Keratinocyte (primary cell): ENCODE measurements at regions not wholly inside any gene's neighbourhood (a gene's known extent, or its start where the extent isn't known, plus 50 kb on each side); places are given as distances from the start of the nearest gene placed in this dataset.

Source experiments
- DNase-seq: peaks from one replicate; pipeline ENCODE4 v3.0.0-alpha.2; 2011; ENCODE audit warnings: low read depth, missing footprints, low spot score
- FAIRE-seq: peaks from 2 replicates; lab custom pipeline; 2011; peaks lifted over from hg19 to GRCh38; lab: Jason Lieb, UNC
- H2AFZ ChIP-seq: 2 replicates; pipeline ENCODE4 v1.6.0; 2012; ENCODE audit warnings: low read length, control low read depth, inconsistent platforms; ENCODE audit not compliant: control insufficient read depth
- H3K27ac ChIP-seq: 2 replicates; pipeline ENCODE4 v1.5.1; 2011; ENCODE audit warnings: low read length; ENCODE audit not compliant: control insufficient read depth, insufficient read depth
- H3K27me3 ChIP-seq: 3 replicates; pipeline ENCODE4 v1.6.0; 2011; ENCODE audit warnings: low read length; ENCODE audit not compliant: control insufficient read depth, insufficient read depth; ENCODE audit errors: extremely low read depth
- H3K36me3 ChIP-seq, 2 experiments: 2 replicates in 1 of 2; 3 replicates in 1 of 2; pipeline ENCODE4 v1.5.1; 2011; ENCODE audit warnings: low read length in 2 of 2, mild to moderate bottlenecking in 1 of 2; ENCODE audit not compliant: control insufficient read depth in 2 of 2, insufficient read depth in 2 of 2; ENCODE audit errors: extremely low read depth in 1 of 2
- H3K4me1 ChIP-seq: 3 replicates; pipeline ENCODE4 v1.5.1; 2011; ENCODE audit warnings: low read length; ENCODE audit not compliant: control insufficient read depth, insufficient read depth; ENCODE audit errors: extremely low read depth
- H3K4me2 ChIP-seq: 3 replicates; pipeline ENCODE4 v1.6.0; 2011; ENCODE audit warnings: low read depth, low read length; ENCODE audit not compliant: control insufficient read depth, insufficient read depth; ENCODE audit errors: extremely low read depth
- H3K4me3 ChIP-seq, 3 experiments: fragments of 200-600 bp in 1 of 3; sonication (generic) in 1 of 3; 2 replicates in 2 of 3; 3 replicates in 1 of 3; pipeline ENCODE4 v1.5.1; 2011 to 2016; ENCODE audit warnings: low read length in 3 of 3, mild to moderate bottlenecking in 3 of 3, control low read depth in 2 of 3, inconsistent platforms in 1 of 3, low read depth in 1 of 3, mixed read lengths in 1 of 3, mixed run types in 1 of 3, moderate library complexity in 1 of 3; ENCODE audit not compliant: control insufficient read depth in 2 of 3, insufficient read depth in 2 of 3; ENCODE audit errors: extremely low read depth in 1 of 3
- H3K79me2 ChIP-seq: 2 replicates; pipeline ENCODE4 v1.6.0; 2012; ENCODE audit warnings: low read length; ENCODE audit not compliant: control insufficient read depth, insufficient read depth
- H3K9ac ChIP-seq: 3 replicates; pipeline ENCODE4 v1.6.0; 2011; ENCODE audit warnings: low read length; ENCODE audit not compliant: control insufficient read depth, insufficient read depth; ENCODE audit errors: extremely low read depth
- H3K9me1 ChIP-seq: 3 replicates; pipeline ENCODE4 v1.6.0; 2011; ENCODE audit warnings: low read length; ENCODE audit not compliant: control insufficient read depth, insufficient read depth; ENCODE audit errors: extremely low read depth
- H3K9me3 ChIP-seq: 2 replicates; pipeline ENCODE4 v1.5.1; 2012; ENCODE audit warnings: low read depth, low read length; ENCODE audit not compliant: control insufficient read depth
- H4K20me1 ChIP-seq: 3 replicates; pipeline ENCODE4 v1.6.0; 2011; ENCODE audit warnings: low read length; ENCODE audit not compliant: control insufficient read depth, insufficient read depth; ENCODE audit errors: extremely low read depth
- EZH2 ChIP-seq: IDR thresholded peaks from one replicate; pipeline ENCODE4 v1.6.1; 2012; ENCODE audit warnings: inconsistent platforms, mild to moderate bottlenecking, low read length, moderate library complexity
- dilution Hi-C: fragments of 300-500 bp; cut with MboI; formaldehyde crosslinking; loops from one replicate; pipeline ENCODE4 v1.7.0; 2020; ENCODE audit warnings: low sequenced_read_pairs; ENCODE audit not compliant: extremely low pct_ligation_motif_present
- TF ChIP-seq, protein P1 (sequence below), 3 experiments: IDR thresholded peaks in 1 of 3; conservative IDR thresholded peaks in 1 of 3; optimal IDR thresholded peaks in 1 of 3; 2 replicates in 2 of 3; 3 replicates in 1 of 3; pipeline versions ENCODE3 to v1.5.1; 2011; ENCODE audit warnings: low read length in 3 of 3, mild to moderate bottlenecking in 3 of 3, moderate library complexity in 2 of 3, control low read depth in 1 of 3, inconsistent platforms in 1 of 3; ENCODE audit not compliant: insufficient read depth in 2 of 3; ENCODE audit errors: extremely low read depth in 1 of 3

DNA sequence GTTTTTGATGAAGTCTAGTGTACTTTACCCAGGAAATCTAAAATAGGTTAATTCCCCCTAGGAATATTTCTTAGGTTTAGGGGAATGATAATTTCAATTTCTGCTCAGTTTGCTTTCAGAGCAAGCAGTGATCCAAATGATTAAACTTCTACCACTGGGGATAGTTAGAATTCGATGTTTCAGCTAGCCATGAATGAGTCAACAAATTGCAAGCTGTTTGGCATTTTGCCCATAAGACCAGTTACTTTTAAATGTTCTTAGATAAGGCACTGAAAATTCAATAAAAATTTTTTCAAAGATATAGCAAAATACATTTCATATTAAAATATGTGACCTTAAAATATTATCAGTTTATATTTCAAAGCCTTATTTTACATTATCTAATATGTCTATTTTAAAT lies 993.6 kb downstream of the ARAP2 start:
- no peak overlapping the region for H3K4me2 ChIP-seq
- H4K20me1 ChIP-seq, result no peaks in the 10 kb centered on the region
- no peaks in the 10 kb centered on the region for H3K9me1 ChIP-seq
- H2AFZ ChIP-seq, result no peak overlapping the region
- no peak overlapping the region for H3K9ac ChIP-seq
- no peak overlapping the region for H3K4me3 ChIP-seq
- H3K27ac ChIP-seq, result no peak overlapping the region
- TF ChIP-seq EZH2, result no peak
- no peaks in the 10 kb centered on the region for H3K79me2 ChIP-seq
- dilution Hi-C loops, result no loop called here
- no peaks in the 10 kb centered on the region for H3K36me3 ChIP-seq
- no peaks in the 10 kb centered on the region for H3K27me3 ChIP-seq
- no peak for DNase-seq
- FAIRE-seq, result no peak
- H3K9me3 ChIP-seq, result no peaks in the 10 kb centered on the region
- peaks cover 3% of the 10 kb centered on the region for H3K4me1 ChIP-seq

DNA sequence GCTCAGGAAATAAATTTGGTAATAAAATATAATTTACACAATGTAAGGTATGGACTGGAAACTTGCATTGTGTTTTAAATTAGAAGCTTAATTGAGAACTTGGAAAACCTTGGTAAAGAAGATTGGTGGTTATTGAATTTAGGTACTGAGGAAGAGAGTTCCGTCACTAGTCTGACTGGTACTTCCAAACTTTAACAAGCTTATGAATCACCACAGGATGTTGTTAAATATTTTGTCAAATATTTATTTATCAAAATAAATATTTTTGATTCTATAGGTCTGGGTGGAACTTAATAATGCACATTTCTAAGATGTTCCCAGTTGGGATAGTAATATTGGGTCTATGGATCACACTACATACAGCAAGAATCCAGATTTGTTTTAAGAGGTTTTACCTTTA lies 992.2 kb downstream of the ARAP2 start:
- no peak for DNase-seq
- dilution Hi-C loops, result no loop called here

DNA sequence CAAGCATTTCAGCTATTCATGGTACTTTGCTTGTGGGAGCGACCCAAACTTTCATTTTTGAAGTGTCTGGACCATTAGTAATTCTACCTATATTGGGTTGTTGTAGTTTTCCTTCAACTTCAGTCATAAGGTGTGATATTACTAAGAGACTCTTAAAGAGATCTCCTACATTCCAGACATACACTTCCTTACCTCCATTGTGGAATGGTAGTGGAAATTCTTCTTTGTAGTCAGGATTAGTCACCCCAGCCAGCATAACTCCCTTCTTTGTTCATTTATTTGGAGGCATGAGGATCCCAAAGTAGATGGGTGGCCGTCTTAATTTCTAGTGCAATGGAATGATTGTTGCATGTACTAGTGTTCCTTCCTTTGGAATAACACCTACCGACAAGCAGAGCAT lies 991.4 kb downstream of the ARAP2 start:
- no peaks in the 10 kb centered on the region for H3K9me3 ChIP-seq
- H2AFZ ChIP-seq, result no peak overlapping the region
- H3K4me2 ChIP-seq, result no peak overlapping the region
- H3K36me3 ChIP-seq, result no peaks in the 10 kb centered on the region
- DNase-seq (no peak), FAIRE-seq (no peak)
- H3K9me1 ChIP-seq, result no peaks in the 10 kb centered on the region
- no peak overlapping the region for H3K4me3 ChIP-seq
- no peaks in the 10 kb centered on the region for H3K27me3 ChIP-seq
- H3K79me2 ChIP-seq, result no peaks in the 10 kb centered on the region
- H3K27ac ChIP-seq, result no peak overlapping the region
- H3K4me1 ChIP-seq, result peaks cover 3% of the 10 kb centered on the region
- H4K20me1 ChIP-seq, result no peaks in the 10 kb centered on the region
- no peak for TF ChIP-seq EZH2
- TF ChIP-seq, protein P1, sequence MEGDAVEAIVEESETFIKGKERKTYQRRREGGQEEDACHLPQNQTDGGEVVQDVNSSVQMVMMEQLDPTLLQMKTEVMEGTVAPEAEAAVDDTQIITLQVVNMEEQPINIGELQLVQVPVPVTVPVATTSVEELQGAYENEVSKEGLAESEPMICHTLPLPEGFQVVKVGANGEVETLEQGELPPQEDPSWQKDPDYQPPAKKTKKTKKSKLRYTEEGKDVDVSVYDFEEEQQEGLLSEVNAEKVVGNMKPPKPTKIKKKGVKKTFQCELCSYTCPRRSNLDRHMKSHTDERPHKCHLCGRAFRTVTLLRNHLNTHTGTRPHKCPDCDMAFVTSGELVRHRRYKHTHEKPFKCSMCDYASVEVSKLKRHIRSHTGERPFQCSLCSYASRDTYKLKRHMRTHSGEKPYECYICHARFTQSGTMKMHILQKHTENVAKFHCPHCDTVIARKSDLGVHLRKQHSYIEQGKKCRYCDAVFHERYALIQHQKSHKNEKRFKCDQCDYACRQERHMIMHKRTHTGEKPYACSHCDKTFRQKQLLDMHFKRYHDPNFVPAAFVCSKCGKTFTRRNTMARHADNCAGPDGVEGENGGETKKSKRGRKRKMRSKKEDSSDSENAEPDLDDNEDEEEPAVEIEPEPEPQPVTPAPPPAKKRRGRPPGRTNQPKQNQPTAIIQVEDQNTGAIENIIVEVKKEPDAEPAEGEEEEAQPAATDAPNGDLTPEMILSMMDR (optimal IDR thresholded peaks at IDR 0.05 in 1 of 3, IDR thresholded peaks at IDR 0.05 in 1 of 3, conservative IDR thresholded peaks at IDR 0.05 in 1 of 3; ENCODE audit: extremely low read depth in 1 of 3, insufficient read depth in 2 of 3, low read length in 3 of 3), result no peak
- H3K9ac ChIP-seq, result no peak overlapping the region
- dilution Hi-C loops, result no loop called here

More for the DNA sequence above, 992.2 kb downstream of the ARAP2 start:
- H3K9ac ChIP-seq, result no peak overlapping the region
- H3K4me1 ChIP-seq, result peaks cover 3% of the 10 kb centered on the region
- no peak for FAIRE-seq
- no peaks in the 10 kb centered on the region for H4K20me1 ChIP-seq
- no peak overlapping the region for H3K27ac ChIP-seq
- H3K79me2 ChIP-seq, result no peaks in the 10 kb centered on the region
- no peaks in the 10 kb centered on the region for H3K36me3 ChIP-seq
- H3K27me3 ChIP-seq, result no peaks in the 10 kb centered on the region
- H3K4me2 ChIP-seq, result no peak overlapping the region
- H3K4me3 ChIP-seq, result no peak overlapping the region
- H3K9me1 ChIP-seq, result no peaks in the 10 kb centered on the region
- H3K9me3 ChIP-seq, result no peaks in the 10 kb centered on the region
- no peak for TF ChIP-seq EZH2
- TF ChIP-seq, protein P1 (optimal IDR thresholded peaks at IDR 0.05 in 1 of 3, IDR thresholded peaks at IDR 0.05 in 1 of 3, conservative IDR thresholded peaks at IDR 0.05 in 1 of 3; ENCODE audit: extremely low read depth in 1 of 3, insufficient read depth in 2 of 3, low read length in 3 of 3), result no peak
- no peak overlapping the region for H2AFZ ChIP-seq
